NB4 (cell line): ENCODE measurements at regions not wholly inside any gene's neighbourhood (a gene's known extent, or its start where the extent isn't known, plus 50 kb on each side); places are given as distances from the start of the nearest gene placed in this dataset.
"Not testable (repeated sequence)": the region's sequence is repeated elsewhere in the genome, so short reads cannot be mapped to it uniquely, and the experiment has no call there.

Experiments used
- DNase-seq: peaks from one replicate; pipeline ENCODE4 v3.0.0; 2010; ENCODE audit warnings: low read depth
- H3K4me3 ChIP-seq: one replicate; pipeline ENCODE4 v1.5.1; 2011; ENCODE audit warnings: mild to moderate bottlenecking, low read depth, low read length, moderate library complexity
- MYC ChIP-seq: IDR thresholded peaks from 2 replicates; pipeline ENCODE4 v1.6.1; 2011; ENCODE audit warnings: low read depth, low read length
- POLR2A ChIP-seq: IDR thresholded peaks from 2 replicates; pipeline ENCODE4 v1.6.1; 2011; ENCODE audit warnings: mild to moderate bottlenecking; ENCODE audit not compliant: insufficient read length; ENCODE audit errors: extremely low read depth
- TF ChIP-seq, protein P1 (sequence below): IDR thresholded peaks from one replicate; pipeline ENCODE4 v1.5.1; 2012; ENCODE audit warnings: low read depth, low read length
- TF ChIP-seq, protein P2 (sequence below): IDR thresholded peaks from 2 replicates; pipeline ENCODE4 v1.6.1; 2011; ENCODE audit warnings: low read depth, low read length

- DNase-seq, H3K4me3 ChIP-seq: not testable (repeated sequence)
Measured at GRCh38 chr1:219863816-219864215, 64.5 kb downstream of the SLC30A10 start.

DNA sequence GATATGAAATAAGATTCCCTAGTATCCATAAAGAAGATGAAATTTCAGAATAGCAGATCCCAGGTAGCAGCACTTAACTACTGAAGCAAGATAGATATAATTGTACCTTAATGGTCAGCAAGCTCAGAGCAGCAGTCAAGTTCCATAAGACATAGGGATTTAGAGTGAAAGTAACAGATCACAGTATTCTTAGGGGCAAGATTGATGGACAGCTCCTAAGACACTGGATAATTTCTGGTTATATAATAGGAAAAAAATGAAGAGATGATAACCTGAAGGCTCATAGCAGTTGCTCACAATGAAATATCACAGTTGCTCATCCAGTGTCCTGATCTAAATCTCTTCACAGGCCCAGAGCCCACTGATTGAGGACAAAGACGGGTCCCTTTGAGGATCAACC, 66.0 kb downstream of the SLC30A10 start:
- no peak overlapping the region for H3K4me3 ChIP-seq
- TF ChIP-seq MYC, result no peak
- no peak for DNase-seq

DNA sequence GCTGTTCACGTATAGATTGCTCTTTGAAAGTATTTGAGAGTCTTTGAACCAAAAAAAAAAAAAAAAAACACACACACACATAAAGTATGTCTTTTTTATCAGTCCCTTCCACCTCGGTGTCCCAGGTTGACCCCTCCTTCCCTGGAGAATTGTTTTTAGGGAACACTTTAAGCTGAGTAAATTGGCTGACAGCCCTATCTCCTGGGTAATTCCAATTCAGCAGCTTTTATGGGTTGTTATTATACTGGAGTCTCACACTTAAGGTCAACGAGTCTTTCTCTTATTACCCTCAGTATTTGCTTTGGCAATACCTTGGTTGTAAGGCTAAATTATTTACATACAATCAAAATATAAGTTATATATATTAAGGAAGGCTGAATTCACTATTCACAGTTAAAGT, 69.4 kb downstream of the SLC30A10 start:
- TF ChIP-seq, protein P1, sequence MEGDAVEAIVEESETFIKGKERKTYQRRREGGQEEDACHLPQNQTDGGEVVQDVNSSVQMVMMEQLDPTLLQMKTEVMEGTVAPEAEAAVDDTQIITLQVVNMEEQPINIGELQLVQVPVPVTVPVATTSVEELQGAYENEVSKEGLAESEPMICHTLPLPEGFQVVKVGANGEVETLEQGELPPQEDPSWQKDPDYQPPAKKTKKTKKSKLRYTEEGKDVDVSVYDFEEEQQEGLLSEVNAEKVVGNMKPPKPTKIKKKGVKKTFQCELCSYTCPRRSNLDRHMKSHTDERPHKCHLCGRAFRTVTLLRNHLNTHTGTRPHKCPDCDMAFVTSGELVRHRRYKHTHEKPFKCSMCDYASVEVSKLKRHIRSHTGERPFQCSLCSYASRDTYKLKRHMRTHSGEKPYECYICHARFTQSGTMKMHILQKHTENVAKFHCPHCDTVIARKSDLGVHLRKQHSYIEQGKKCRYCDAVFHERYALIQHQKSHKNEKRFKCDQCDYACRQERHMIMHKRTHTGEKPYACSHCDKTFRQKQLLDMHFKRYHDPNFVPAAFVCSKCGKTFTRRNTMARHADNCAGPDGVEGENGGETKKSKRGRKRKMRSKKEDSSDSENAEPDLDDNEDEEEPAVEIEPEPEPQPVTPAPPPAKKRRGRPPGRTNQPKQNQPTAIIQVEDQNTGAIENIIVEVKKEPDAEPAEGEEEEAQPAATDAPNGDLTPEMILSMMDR, result no peak
- H3K4me3 ChIP-seq, result no peak overlapping the region
- no peak for DNase-seq

GRCh38 chr1:219847215-219847855, 81.0 kb downstream of the SLC30A10 start:
- no peak overlapping the region for H3K4me3 ChIP-seq

DNA sequence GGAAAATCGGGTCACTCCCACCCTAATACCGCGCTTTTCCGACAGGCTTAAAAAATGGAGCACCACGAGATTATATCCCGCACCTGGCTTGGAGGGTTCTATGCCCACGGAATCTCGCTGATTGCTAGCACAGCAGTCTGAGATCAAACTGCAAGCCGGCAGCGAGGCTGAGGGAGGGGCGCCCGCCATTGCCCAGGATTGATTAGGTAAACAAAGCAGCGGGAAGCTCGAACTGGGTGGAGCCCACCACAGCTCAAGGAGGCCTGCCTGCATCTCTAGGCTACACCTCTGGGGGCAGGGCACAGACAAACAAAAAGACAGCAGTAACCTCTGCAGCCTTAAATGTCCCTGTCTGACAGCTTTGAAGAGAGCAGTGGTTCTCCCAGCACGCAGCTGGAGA, 88.8 kb downstream of the SLC30A10 start:
- H3K4me3 ChIP-seq, DNase-seq: not testable (repeated sequence)

More at GRCh38 chr1:219847215-219847855, 81.0 kb downstream of the SLC30A10 start:
- TF ChIP-seq MYC (no peak), POLR2A (no peak)
- TF ChIP-seq, protein P2, sequence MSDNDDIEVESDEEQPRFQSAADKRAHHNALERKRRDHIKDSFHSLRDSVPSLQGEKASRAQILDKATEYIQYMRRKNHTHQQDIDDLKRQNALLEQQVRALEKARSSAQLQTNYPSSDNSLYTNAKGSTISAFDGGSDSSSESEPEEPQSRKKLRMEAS, result no peak
- DNase-seq, result peak; percentile 3

DNA sequence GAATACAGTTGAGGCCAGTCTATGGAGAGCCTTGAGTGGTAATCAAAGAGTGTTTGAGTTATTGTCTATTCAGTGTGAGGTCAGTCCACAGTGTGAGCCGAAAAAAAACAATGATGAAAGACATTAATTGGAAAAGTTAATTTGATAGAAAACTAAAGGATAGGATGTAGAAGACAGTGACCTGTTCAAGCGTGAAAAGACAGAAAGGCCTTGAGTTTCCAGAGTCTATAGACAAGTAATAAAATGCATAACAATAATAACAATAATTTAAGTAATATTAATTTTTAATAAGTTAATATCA, 90.4 kb downstream of the SLC30A10 start:
- TF ChIP-seq POLR2A (no peak), MYC (no peak)
- TF ChIP-seq, protein P1, result no peak
- TF ChIP-seq, protein P2, result no peak
- DNase-seq, result no peak
- no peak overlapping the region for H3K4me3 ChIP-seq

GRCh38 chr1:219837274-219837993, 90.9 kb downstream of the SLC30A10 start:
- TF ChIP-seq POLR2A (no peak), MYC (no peak)
- TF ChIP-seq, protein P1, result peak; percentile 30
- H3K4me3 ChIP-seq, result no peak overlapping the region
- peak; percentile 61 for DNase-seq

DNA sequence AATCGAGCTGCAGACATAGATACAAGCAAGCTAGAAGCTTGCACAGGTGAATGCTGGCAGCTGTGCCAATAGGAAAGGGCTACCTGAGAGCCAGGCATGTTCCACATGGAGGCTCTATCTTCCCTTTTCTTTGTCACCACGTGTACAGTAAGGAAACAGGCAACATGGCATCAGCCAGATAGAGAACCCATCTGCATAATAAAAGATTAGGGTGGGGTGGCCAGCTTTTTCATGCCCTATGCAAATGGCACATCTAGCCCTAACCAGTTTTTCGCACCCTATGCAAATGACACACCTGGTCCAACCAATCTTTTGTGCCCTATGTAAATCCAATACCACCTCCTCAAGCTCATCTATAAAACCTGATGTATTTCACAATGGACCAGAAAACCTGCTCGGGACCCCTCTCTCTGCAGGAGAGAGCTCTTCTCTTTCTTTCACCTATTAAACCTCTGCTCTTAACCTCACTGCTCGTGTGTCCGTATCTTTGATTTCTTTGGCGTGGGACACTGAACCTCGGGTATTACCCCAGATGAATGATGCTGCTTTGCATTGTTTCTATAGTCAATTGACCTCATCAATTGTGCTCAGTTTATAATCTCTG, 93.9 kb downstream of the SLC30A10 start:
- TF ChIP-seq, protein P2, result no peak
- TF ChIP-seq POLR2A (no peak), MYC (no peak)
- TF ChIP-seq, protein P1, result no peak
- no peak for DNase-seq

More for the DNA sequence above, 93.9 kb downstream of the SLC30A10 start:
- no peak overlapping the region for H3K4me3 ChIP-seq
